Smooth muscle cell (in vitro differentiated cells): ENCODE measurements at regions not wholly inside any gene's neighbourhood (a gene's known extent, or its start where the extent isn't known, plus 50 kb on each side); places are given as distances from the start of the nearest gene placed in this dataset.

ENCODE experiments used
- DNase-seq: peaks from one replicate; lab custom pipeline; 2025; ENCODE audit not compliant: unreplicated experiment; lab: John Stamatoyannopoulos, UW
- H2AFZ ChIP-seq: fragments of 200-600 bp; sonication (generic); 2 replicates; pipeline ENCODE4 v1.6.0; 2016; ENCODE audit warnings: antibody characterized with exemption, low read depth, mild to moderate bottlenecking
- H3F3A ChIP-seq: fragments of 200-600 bp; sonication (generic); 2 replicates; pipeline ENCODE4 v1.6.0; 2017; ENCODE audit warnings: antibody characterized with exemption, low read depth
- H3K27ac ChIP-seq: fragments of 200-600 bp; sonication (generic); 2 replicates; pipeline ENCODE4 v1.5.1; 2016; ENCODE audit warnings: low read depth, mild to moderate bottlenecking
- H3K27me3 ChIP-seq: fragments of 200-600 bp; sonication (generic); 2 replicates; pipeline ENCODE4 v1.6.1; 2016; ENCODE audit warnings: low read depth, mild to moderate bottlenecking
- H3K36me3 ChIP-seq: fragments of 200-600 bp; sonication (generic); 2 replicates; pipeline ENCODE4 v1.5.1; 2016; ENCODE audit warnings: low read depth
- H3K4me1 ChIP-seq: fragments of 200-600 bp; sonication (generic); 2 replicates; pipeline ENCODE4 v1.5.1; 2016; ENCODE audit warnings: low read depth
- H3K4me2 ChIP-seq: fragments of 200-600 bp; sonication (generic); 2 replicates; pipeline ENCODE4 v1.6.0; 2016; ENCODE audit warnings: mild to moderate bottlenecking
- H3K4me3 ChIP-seq: fragments of 200-600 bp; sonication (generic); 2 replicates; pipeline ENCODE4 v1.5.1; 2016; ENCODE audit warnings: mild to moderate bottlenecking
- H3K79me2 ChIP-seq: fragments of 200-600 bp; sonication (generic); 2 replicates; pipeline ENCODE4 v1.6.0; 2016; ENCODE audit warnings: low read depth, mild to moderate bottlenecking
- H3K9ac ChIP-seq: fragments of 200-600 bp; sonication (generic); 2 replicates; pipeline ENCODE4 v1.6.0; 2016; ENCODE audit warnings: low read depth
- H3K9me3 ChIP-seq: fragments of 200-600 bp; sonication (generic); replicated peaks from 2 replicates; pipeline ENCODE4 v1.5.1; 2016; ENCODE audit warnings: low read depth
- H4K20me1 ChIP-seq: fragments of 200-600 bp; sonication (generic); 2 replicates; pipeline ENCODE4 v1.6.0; 2016; ENCODE audit warnings: low read depth
- WGBS: methylation state at CpG from one replicate; pipeline ENCODE4 v1.1.7; 2016; ENCODE audit warnings: low lambda C conversion rate; 5-methylcytosine and 5-hydroxymethylcytosine counted together
- TF ChIP-seq, protein P1 (sequence below): fragments of 200-600 bp; sonication (generic); IDR thresholded peaks from 2 replicates; pipeline ENCODE4 v1.5.1; 2017; ENCODE audit warnings: borderline replicate concordance, mild to moderate bottlenecking, antibody characterized with exemption; ENCODE audit not compliant: insufficient read depth, poor library complexity, severe bottlenecking

DNA sequence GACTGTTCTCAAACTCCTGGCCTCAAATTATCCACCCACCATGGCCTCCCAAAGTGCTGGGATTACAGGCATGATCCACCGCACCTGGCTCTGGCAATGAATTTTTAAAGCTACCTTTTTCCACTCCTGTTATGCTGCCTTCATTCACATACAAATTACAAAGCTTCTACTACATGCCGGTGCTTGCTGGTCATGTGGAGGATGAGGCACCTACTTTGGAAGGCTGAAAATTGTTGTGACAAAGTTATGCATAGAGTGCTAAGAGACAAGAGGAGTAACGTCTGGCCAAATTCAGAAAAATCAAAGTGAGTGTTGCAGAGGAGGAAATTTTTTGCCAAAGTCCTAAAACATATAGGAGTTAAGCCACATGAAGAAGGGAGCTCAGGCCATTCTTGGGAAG, 191.7 kb upstream of the PPFIA2 start:
- no peaks in the 10 kb centered on the region for H3F3A ChIP-seq
- no peaks in the 10 kb centered on the region for H4K20me1 ChIP-seq
- no peaks in the 10 kb centered on the region for H3K27me3 ChIP-seq
- TF ChIP-seq, protein P1, sequence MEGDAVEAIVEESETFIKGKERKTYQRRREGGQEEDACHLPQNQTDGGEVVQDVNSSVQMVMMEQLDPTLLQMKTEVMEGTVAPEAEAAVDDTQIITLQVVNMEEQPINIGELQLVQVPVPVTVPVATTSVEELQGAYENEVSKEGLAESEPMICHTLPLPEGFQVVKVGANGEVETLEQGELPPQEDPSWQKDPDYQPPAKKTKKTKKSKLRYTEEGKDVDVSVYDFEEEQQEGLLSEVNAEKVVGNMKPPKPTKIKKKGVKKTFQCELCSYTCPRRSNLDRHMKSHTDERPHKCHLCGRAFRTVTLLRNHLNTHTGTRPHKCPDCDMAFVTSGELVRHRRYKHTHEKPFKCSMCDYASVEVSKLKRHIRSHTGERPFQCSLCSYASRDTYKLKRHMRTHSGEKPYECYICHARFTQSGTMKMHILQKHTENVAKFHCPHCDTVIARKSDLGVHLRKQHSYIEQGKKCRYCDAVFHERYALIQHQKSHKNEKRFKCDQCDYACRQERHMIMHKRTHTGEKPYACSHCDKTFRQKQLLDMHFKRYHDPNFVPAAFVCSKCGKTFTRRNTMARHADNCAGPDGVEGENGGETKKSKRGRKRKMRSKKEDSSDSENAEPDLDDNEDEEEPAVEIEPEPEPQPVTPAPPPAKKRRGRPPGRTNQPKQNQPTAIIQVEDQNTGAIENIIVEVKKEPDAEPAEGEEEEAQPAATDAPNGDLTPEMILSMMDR, result no peak
- no peaks in the 10 kb centered on the region for H3K4me1 ChIP-seq
- 84% methylated on average over 3 of the region's 3 CpGs for WGBS
- H3K9ac ChIP-seq, result no peak overlapping the region
- H3K27ac ChIP-seq, result no peak overlapping the region
- no peak overlapping the region for H3K4me2 ChIP-seq
- H3K4me3 ChIP-seq, result no peak overlapping the region
- no peaks in the 10 kb centered on the region for H3K9me3 ChIP-seq
- DNase-seq, result no peak
- no peak overlapping the region for H2AFZ ChIP-seq
- H3K79me2 ChIP-seq, result no peaks in the 10 kb centered on the region
- H3K36me3 ChIP-seq, result no peaks in the 10 kb centered on the region

DNA sequence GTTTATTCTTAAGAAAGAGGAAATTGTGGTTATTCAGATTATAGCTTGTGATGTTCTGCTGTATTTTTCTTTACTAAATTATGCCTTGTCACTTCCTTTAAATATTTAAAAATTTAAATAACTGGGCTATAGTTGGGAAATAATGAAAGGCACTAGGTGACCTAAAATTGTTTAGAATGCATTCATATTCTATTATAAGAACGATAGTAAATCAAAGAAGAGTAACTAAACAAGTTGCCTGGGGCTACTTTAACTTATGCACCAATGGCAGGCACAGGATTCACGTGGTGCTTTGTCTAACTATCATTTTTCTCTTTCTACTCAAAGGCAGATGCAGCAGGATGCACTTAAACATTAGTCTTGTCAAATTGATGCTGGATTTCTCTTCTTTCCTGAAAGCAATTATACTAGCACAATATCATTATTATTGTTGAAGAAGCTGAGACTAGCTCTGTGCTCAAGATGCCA, 190.7 kb upstream of the PPFIA2 start:
- H4K20me1 ChIP-seq, result no peaks in the 10 kb centered on the region
- no peaks in the 10 kb centered on the region for H3K27me3 ChIP-seq
- no peak overlapping the region for H3K27ac ChIP-seq
- no peak overlapping the region for H3K4me2 ChIP-seq
- H3K36me3 ChIP-seq, result no peaks in the 10 kb centered on the region
- H3K9me3 ChIP-seq, result no peaks in the 10 kb centered on the region
- no peaks in the 10 kb centered on the region for H3K79me2 ChIP-seq
- WGBS, result 55% methylated on average over 2 of the region's 2 CpGs
- H3F3A ChIP-seq, result no peaks in the 10 kb centered on the region
- H3K4me3 ChIP-seq, result no peak overlapping the region
- TF ChIP-seq, protein P1, result no peak
- no peak for DNase-seq
- no peak overlapping the region for H3K9ac ChIP-seq
- no peaks in the 10 kb centered on the region for H3K4me1 ChIP-seq
- H2AFZ ChIP-seq, result no peak overlapping the region

DNA sequence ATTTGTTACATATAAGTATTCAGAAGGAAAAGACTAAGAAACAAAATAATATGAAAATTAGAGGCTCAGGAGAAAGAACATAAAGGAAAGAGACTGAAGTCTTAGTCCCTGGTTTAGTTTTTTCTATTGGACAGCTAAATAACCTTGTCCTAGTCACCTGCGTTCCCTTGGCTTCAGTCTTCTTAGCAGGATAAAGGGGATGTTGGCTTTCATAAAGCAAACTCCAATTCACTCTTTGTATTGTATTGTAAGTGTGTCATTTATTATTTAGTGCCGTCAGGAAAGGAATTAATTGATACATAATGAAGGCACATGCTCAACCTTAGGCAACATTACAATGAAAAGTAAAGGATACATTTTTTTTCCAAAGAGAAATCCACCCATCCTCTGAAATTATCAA, 190.3 kb upstream of the PPFIA2 start:
- H4K20me1 ChIP-seq, result no peaks in the 10 kb centered on the region
- WGBS, result 76% methylated on average over 2 of the region's 2 CpGs
- no peak overlapping the region for H3K4me3 ChIP-seq
- H3K36me3 ChIP-seq, result no peaks in the 10 kb centered on the region
- H3K27me3 ChIP-seq, result no peaks in the 10 kb centered on the region
- no peak overlapping the region for H2AFZ ChIP-seq
- H3K9ac ChIP-seq, result no peak overlapping the region
- no peak overlapping the region for H3K4me2 ChIP-seq
- H3K79me2 ChIP-seq, result no peaks in the 10 kb centered on the region
- H3K27ac ChIP-seq, result no peak overlapping the region
- no peaks in the 10 kb centered on the region for H3K9me3 ChIP-seq
- TF ChIP-seq, protein P1, result no peak
- no peak for DNase-seq
- H3K4me1 ChIP-seq, result no peaks in the 10 kb centered on the region
- no peaks in the 10 kb centered on the region for H3F3A ChIP-seq

DNA sequence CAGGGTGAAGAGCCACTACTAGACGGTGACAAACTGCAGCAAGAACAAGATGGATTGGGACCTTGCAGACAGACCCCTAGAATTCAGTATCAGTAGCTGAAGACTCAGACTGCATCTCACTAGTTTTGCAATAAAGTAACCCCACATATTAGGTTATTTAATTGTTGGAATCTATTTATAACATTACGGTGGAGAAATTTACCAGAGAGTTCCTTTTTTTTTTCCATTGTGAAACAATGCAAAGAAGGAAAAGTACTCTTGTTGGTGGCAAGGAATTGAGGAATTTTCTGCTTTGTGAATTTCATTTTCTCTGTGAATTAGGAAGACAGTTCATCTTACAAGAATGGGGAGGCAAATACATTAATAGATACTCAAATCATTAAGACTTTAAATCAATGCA, 185.7 kb upstream of the PPFIA2 start:
- Histone ChIP-seq H3K4me2 (no peak overlapping the region), H3K36me3 (no peaks in the 10 kb centered on the region), H3K27me3 (no peaks in the 10 kb centered on the region), H3F3A (no peaks in the 10 kb centered on the region), H3K4me1 (no peaks in the 10 kb centered on the region), H3K9ac (no peak overlapping the region), H4K20me1 (no peaks in the 10 kb centered on the region), H3K27ac (no peak overlapping the region), H3K79me2 (no peaks in the 10 kb centered on the region), H3K9me3 (no peaks in the 10 kb centered on the region), H2AFZ (no peak overlapping the region), H3K4me3 (no peak overlapping the region)
- TF ChIP-seq, protein P1, result no peak
- no peak for DNase-seq
- 87% methylated on average over 2 of the region's 2 CpGs for WGBS
